Brain microvascular endothelial cell (primary cell): ENCODE measurements at regions not wholly inside any gene's neighbourhood (a gene's known extent, or its start where the extent isn't known, plus 50 kb on each side); places are given as distances from the start of the nearest gene placed in this dataset.

Experiments
- DNase-seq: peaks from one replicate; pipeline ENCODE4 v3.0.0-alpha.2; 2020
- H3K27ac ChIP-seq: fragments of 250-450 bp; sonication (Bioruptor Pico); 2 replicates; pipeline ENCODE4 v1.5.1; 2020; ENCODE audit warnings: mild to moderate bottlenecking, moderate library complexity
- H3K27me3 ChIP-seq: fragments of 250-450 bp; sonication (Bioruptor Pico); replicated peaks from 2 replicates; pipeline ENCODE4 v1.5.1; 2020; ENCODE audit warnings: mild to moderate bottlenecking
- H3K36me3 ChIP-seq: fragments of 250-450 bp; sonication (Bioruptor Pico); replicated peaks from 2 replicates; pipeline ENCODE4 v1.5.1; 2020; ENCODE audit warnings: mild to moderate bottlenecking
- H3K4me3 ChIP-seq: 2 replicates; pipeline ENCODE4 v1.5.1; 2011; ENCODE audit warnings: low read depth, mild to moderate bottlenecking, control low read depth, low read length, moderate library complexity
- in situ Hi-C: cut with HindIII; loops from 2 replicates; pipeline ENCODE4 v1.10.0; 2017; ENCODE audit warnings: low sequenced_read_pairs, low pct_ligation_motif_present
- TF ChIP-seq, protein P1 (sequence below): IDR thresholded peaks from 2 replicates; pipeline ENCODE4 v1.5.1; 2011; ENCODE audit warnings: low read depth, mild to moderate bottlenecking, moderate library complexity, low read length, control low read depth, inconsistent platforms; ENCODE audit errors: missing control alignments

GRCh38 chr4:177066746-177067145, 242.9 kb upstream of the NEIL3 start:
- TF ChIP-seq, protein P1, sequence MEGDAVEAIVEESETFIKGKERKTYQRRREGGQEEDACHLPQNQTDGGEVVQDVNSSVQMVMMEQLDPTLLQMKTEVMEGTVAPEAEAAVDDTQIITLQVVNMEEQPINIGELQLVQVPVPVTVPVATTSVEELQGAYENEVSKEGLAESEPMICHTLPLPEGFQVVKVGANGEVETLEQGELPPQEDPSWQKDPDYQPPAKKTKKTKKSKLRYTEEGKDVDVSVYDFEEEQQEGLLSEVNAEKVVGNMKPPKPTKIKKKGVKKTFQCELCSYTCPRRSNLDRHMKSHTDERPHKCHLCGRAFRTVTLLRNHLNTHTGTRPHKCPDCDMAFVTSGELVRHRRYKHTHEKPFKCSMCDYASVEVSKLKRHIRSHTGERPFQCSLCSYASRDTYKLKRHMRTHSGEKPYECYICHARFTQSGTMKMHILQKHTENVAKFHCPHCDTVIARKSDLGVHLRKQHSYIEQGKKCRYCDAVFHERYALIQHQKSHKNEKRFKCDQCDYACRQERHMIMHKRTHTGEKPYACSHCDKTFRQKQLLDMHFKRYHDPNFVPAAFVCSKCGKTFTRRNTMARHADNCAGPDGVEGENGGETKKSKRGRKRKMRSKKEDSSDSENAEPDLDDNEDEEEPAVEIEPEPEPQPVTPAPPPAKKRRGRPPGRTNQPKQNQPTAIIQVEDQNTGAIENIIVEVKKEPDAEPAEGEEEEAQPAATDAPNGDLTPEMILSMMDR, result no peak
- in situ Hi-C loops, result no loop called here
- no peak overlapping the region for H3K4me3 ChIP-seq
- no peak overlapping the region for H3K27ac ChIP-seq
- H3K36me3 ChIP-seq, result no peaks in the 10 kb centered on the region
- H3K27me3 ChIP-seq, result no peaks in the 10 kb centered on the region
- no peak for DNase-seq

DNA sequence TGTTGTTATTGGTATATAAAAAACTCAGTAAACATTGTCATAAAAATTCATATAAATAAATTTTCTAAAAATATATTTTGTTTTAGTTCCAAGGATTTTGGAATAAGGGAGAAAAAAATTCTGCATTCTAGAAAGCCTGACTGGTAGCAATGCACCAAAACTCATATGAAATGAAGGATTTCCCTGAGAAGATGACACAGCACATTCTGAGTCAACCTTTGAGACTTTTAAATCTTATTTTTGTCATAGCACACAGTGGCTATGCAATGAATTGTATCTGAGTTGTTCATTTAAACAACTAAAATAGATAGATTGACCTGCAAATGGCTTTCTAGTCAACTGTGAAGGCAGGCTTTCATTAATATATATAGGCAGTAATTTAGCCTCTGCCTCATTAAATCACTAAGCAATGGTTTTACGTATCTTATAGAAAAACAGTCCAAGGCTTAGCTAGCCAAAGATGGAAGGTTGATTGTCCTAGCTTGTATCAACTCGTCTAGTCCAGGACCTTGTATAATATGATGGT, 239.1 kb upstream of the NEIL3 start:
- Histone ChIP-seq H3K36me3 (no peaks in the 10 kb centered on the region), H3K4me3 (no peak overlapping the region), H3K27ac (no peak overlapping the region), H3K27me3 (no peaks in the 10 kb centered on the region)
- in situ Hi-C loops, result no loop called here
- TF ChIP-seq, protein P1, result no peak
- DNase-seq, result no peak

DNA sequence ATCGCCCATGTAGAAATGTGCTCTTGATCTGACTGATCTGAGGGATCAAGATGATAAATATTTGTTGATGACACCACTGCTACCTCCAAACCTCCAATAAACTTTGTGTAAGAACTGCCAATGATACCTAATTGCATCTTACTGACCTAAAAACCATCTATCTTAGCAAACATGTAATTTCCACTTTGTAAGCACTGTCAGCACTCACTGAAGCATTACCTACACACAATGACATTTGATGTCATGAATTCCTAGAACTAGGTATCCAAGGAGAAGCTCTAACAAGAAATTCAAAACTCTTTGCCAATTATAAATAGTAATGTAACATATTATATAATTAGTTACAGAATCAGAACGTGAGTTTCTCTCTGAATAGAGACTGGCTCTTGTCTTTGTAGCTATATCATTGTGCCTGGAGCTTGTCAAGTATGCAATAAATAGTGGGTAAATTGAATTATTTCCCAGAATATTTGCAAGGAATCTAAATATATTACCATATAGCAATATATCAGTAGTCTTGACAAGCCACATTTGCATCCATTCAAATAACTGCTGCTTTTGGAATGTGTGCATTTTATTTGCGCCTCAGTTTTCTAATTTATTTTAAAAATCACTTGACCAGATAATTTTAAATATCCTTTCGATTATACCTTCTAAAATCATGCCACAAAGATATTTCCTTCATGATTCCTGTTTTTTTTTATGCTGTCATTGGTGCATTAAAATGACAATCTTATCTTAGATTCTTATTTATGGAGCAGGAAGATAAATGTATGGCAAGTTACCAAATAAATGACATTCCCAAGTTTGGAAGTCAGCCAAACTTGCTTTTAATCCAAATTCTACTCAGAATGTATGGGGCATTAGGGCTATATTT, 232.3 kb upstream of the NEIL3 start:
- H3K4me3 ChIP-seq, result no peak overlapping the region
- TF ChIP-seq, protein P1, result no peak
- in situ Hi-C loops, result no loop called here
- H3K36me3 ChIP-seq, result no peaks in the 10 kb centered on the region
- no peak overlapping the region for H3K27ac ChIP-seq
- H3K27me3 ChIP-seq, result no peaks in the 10 kb centered on the region
- DNase-seq, result no peak

GRCh38 chr4:177079327-177079726, 230.3 kb upstream of the NEIL3 start:
- in situ Hi-C loops, result no loop called here
- Histone ChIP-seq H3K27me3 (no peaks in the 10 kb centered on the region), H3K4me3 (no peak overlapping the region), H3K36me3 (no peaks in the 10 kb centered on the region), H3K27ac (no peak overlapping the region)
- TF ChIP-seq, protein P1, result peak; percentile 10
- no peak for DNase-seq

DNA sequence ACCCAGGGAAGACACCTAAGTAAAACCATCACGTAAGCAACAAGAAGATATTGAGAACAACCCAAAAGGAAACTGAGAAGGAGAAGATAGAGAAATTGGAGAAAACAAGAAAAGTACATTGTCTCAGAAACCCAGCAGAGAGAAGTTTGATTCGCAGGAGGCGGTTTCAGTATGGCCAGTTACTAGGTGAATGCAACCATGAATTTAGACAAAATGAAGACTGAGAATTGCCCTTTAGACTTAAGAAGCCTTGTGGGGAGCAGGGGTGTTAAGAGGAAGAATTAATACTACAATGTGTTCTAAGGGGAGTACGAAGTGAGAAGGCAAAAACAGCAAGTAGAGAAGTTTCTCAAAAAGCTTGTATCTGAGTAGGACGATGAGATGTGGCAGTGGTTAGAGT, 229.3 kb upstream of the NEIL3 start:
- Histone ChIP-seq H3K27me3 (no peaks in the 10 kb centered on the region), H3K27ac (no peak overlapping the region), H3K4me3 (no peak overlapping the region), H3K36me3 (no peaks in the 10 kb centered on the region)
- no peak for DNase-seq
- in situ Hi-C loops, result no loop called here
- TF ChIP-seq, protein P1, result no peak
